Type B pancreatic cell (in vitro differentiated cells): ENCODE measurements at regions not wholly inside any gene's neighbourhood (a gene's known extent, or its start where the extent isn't known, plus 50 kb on each side); places are given as distances from the start of the nearest gene placed in this dataset.

Source experiments
- DNase-seq: peaks from one replicate; pipeline ENCODE4 v3.0.0; 2021; ENCODE audit warnings: mixed read lengths; ENCODE audit not compliant: unreplicated experiment; ENCODE audit errors: extremely low spot score
- H3K27ac Mint-ChIP-seq: 2 replicates; pipeline ENCODE4 v1.8.0; 2021; ENCODE audit warnings: mild to moderate bottlenecking, mixed read lengths
- H3K27me3 Mint-ChIP-seq: 2 replicates; pipeline ENCODE4 v1.8.0; 2021; ENCODE audit warnings: mixed read lengths
- H3K36me3 Mint-ChIP-seq: 2 replicates; pipeline ENCODE4 v1.8.0; 2021; ENCODE audit warnings: mixed read lengths
- H3K4me1 Mint-ChIP-seq: one replicate; pipeline ENCODE4 v1.8.0; 2021; ENCODE audit warnings: mixed read lengths; ENCODE audit not compliant: unreplicated experiment
- H3K4me3 Mint-ChIP-seq: 2 replicates; pipeline ENCODE4 v1.8.0; 2021; ENCODE audit warnings: mild to moderate bottlenecking, mixed read lengths
- H3K9me3 Mint-ChIP-seq: 2 replicates; pipeline ENCODE4 v1.8.0; 2021; ENCODE audit warnings: mixed read lengths
- TF ChIP-seq, protein P1 (sequence below): fragments of 200-600 bp; sonication (generic); conservative IDR thresholded peaks from 2 replicates; pipeline ENCODE4 v1.5.0; 2021; ENCODE audit warnings: antibody characterized with exemption, mild to moderate bottlenecking

DNA sequence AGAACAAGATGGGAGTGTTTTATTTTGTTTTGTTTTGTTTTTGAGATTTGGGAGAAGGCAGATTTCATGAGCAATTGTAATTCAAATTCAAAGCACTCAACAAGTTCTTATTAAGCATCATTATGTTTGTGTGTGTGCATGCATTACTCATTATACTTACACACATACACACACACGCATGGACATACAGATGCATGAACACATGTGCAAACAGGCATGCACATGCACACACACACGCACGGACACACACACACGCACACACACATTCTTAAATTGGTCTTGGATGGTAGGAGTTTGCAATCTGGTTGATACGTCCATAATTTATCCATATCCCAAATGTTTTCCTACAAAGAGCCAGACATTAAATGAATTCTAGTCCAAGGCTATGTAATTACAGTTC, 702.8 kb downstream of the INHBA start:
- Mint-ChIP-seq H3K27me3 (no peaks in the 10 kb centered on the region), H3K9me3 (peaks cover 5% of the 10 kb centered on the region), H3K27ac (no peak overlapping the region), H3K36me3 (no peaks in the 10 kb centered on the region), H3K4me3 (no peak overlapping the region), H3K4me1 (peaks cover 14% of the 10 kb centered on the region)
- no peak for DNase-seq
- TF ChIP-seq, protein P1, sequence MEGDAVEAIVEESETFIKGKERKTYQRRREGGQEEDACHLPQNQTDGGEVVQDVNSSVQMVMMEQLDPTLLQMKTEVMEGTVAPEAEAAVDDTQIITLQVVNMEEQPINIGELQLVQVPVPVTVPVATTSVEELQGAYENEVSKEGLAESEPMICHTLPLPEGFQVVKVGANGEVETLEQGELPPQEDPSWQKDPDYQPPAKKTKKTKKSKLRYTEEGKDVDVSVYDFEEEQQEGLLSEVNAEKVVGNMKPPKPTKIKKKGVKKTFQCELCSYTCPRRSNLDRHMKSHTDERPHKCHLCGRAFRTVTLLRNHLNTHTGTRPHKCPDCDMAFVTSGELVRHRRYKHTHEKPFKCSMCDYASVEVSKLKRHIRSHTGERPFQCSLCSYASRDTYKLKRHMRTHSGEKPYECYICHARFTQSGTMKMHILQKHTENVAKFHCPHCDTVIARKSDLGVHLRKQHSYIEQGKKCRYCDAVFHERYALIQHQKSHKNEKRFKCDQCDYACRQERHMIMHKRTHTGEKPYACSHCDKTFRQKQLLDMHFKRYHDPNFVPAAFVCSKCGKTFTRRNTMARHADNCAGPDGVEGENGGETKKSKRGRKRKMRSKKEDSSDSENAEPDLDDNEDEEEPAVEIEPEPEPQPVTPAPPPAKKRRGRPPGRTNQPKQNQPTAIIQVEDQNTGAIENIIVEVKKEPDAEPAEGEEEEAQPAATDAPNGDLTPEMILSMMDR, result no peak

DNA sequence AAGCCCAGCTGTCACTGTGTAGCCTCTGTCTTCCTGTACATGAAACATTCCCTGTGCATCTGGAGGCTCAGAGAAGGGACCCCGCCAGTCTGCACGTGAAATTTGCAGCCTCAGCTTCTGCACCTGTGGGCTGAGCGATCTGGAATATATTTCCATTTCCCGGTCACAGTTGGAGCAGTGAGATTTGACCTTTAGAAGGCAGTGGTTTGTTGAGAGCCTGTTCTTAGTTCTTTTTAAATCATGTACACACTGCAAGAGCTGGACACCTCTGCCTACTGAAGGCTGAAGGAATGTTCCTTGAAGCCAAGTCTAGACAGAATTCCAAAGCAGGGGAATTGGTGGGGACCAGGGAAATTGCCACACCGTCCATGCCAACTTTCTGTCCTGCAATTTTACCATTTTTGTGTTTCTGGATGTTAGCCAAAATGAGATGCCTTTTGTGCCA, 706.6 kb downstream of the INHBA start:
- Mint-ChIP-seq H3K36me3 (no peaks in the 10 kb centered on the region), H3K9me3 (peaks cover 5% of the 10 kb centered on the region), H3K4me3 (no peak overlapping the region), H3K27me3 (no peaks in the 10 kb centered on the region), H3K27ac (no peak overlapping the region), H3K4me1 (peaks cover 14% of the 10 kb centered on the region)
- DNase-seq, result no peak
- TF ChIP-seq, protein P1, result no peak

DNA sequence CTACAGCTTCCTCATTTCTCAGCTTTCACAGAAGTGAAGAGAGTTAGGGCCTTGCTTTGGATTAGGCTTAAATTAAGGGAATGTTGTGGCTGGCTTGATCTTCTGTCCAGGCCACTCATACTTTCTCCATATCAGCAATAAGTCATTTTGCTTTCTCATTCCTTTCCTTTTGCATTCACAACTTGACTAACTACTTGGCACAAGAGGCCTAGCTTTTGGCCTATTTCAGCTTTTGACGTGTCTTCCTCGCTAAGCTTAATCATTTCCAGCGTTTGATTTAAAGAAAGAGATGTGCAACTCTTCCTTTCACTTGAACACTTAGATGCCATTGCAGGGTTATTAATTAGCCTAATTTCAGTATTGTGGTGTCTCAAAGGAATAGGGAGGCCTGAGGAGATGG, 712.0 kb downstream of the INHBA start:
- no peak for DNase-seq
- no peak overlapping the region for H3K4me3 Mint-ChIP-seq
- H3K36me3 Mint-ChIP-seq, result no peaks in the 10 kb centered on the region
- peaks cover 4% of the 10 kb centered on the region for H3K9me3 Mint-ChIP-seq
- H3K4me1 Mint-ChIP-seq, result peaks cover 11% of the 10 kb centered on the region
- TF ChIP-seq, protein P1, result no peak
- H3K27me3 Mint-ChIP-seq, result no peaks in the 10 kb centered on the region
- H3K27ac Mint-ChIP-seq, result no peak overlapping the region

DNA sequence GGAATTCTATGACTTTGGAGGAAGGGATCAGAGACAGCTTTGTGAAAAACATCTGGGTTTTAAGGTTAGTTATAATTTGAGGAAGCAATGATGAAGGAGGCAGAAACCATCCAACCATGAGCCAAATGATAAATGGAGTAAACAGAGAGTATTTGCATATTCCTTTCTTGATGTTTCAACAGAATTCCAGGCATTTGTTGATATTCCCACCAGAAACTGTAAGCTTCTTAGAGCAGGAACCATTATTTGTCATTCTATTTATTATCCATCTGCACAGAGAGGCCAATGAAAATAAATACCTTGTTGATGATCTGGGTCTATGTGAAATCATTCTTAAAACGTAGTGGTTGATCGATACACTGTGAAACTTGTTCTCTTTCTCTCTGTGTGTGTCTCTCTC, 715.3 kb downstream of the INHBA start:
- TF ChIP-seq, protein P1, result no peak
- no peak for DNase-seq
- H3K27ac Mint-ChIP-seq, result no peak overlapping the region
- peaks cover 14% of the 10 kb centered on the region for H3K4me1 Mint-ChIP-seq
- H3K9me3 Mint-ChIP-seq, result peaks cover 8% of the 10 kb centered on the region
- peaks cover 3% of the 10 kb centered on the region for H3K36me3 Mint-ChIP-seq
- H3K27me3 Mint-ChIP-seq, result no peaks in the 10 kb centered on the region
- no peak overlapping the region for H3K4me3 Mint-ChIP-seq

DNA sequence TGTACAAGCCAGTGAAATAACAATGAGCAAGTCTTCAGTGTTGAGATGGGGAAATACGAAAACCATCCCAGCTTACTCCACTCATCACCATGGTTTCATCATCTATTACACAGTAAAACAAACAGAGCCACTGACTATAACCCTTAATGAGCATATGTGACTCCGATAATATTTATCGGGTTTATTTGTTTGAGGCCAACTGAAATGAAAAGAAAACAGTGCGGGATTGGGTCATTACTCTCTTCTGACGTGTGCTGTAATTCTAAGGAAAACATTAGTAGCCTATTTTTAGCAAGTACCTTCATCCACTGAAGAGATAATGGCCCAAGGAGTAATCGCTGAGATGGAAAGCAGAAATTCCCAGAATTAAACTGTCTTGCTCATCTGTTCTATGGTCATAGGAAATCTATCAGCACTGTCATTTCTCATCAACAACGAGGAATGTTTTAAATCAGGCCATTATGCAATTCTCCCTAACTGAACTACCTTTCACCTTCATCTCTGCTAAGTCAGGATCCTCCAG, 716.5 kb downstream of the INHBA start:
- no peak overlapping the region for H3K4me3 Mint-ChIP-seq

More for the DNA sequence above, 716.5 kb downstream of the INHBA start:
- DNase-seq, result no peak
- no peaks in the 10 kb centered on the region for H3K27me3 Mint-ChIP-seq
- peaks cover 14% of the 10 kb centered on the region for H3K4me1 Mint-ChIP-seq
- H3K36me3 Mint-ChIP-seq, result peaks cover 6% of the 10 kb centered on the region
- TF ChIP-seq, protein P1, result no peak
- H3K9me3 Mint-ChIP-seq, result peaks cover 13% of the 10 kb centered on the region
- no peak overlapping the region for H3K27ac Mint-ChIP-seq
